Neural cell (in vitro differentiated cells): ENCODE measurements at regions not wholly inside any gene's neighbourhood (a gene's known extent, or its start where the extent isn't known, plus 50 kb on each side); places are given as distances from the start of the nearest gene placed in this dataset.

Experiments
- H2AFZ ChIP-seq: fragments of 200-600, 300-800 bp; sonication (generic), shearing (Covaris generic); 2 replicates; pipeline ENCODE4 v1.6.0; 2014; ENCODE audit warnings: low read depth, mild to moderate bottlenecking, antibody characterized with exemption, low read length, moderate library complexity
- H3F3A ChIP-seq: fragments of 200-600 bp; shearing (Covaris generic); 2 replicates; pipeline ENCODE4 v1.6.1; 2016; ENCODE audit warnings: mild to moderate bottlenecking, moderate library complexity, mixed read lengths, antibody characterized with exemption, low read length; ENCODE audit not compliant: insufficient read depth, poor library complexity, severe bottlenecking
- H3K27ac ChIP-seq: fragments of 200-600, 300-800 bp; sonication (generic), shearing (Covaris generic); 2 replicates; pipeline ENCODE4 v1.5.1; 2014; ENCODE audit warnings: mild to moderate bottlenecking, low read length, moderate library complexity
- H3K27me3 ChIP-seq: fragments of 300-800, 200-600 bp; sonication (generic), shearing (Covaris generic); 2 replicates; pipeline ENCODE4 v1.6.0; 2014; ENCODE audit warnings: mild to moderate bottlenecking, low read depth, low read length, moderate library complexity; ENCODE audit not compliant: insufficient read depth
- H3K36me3 ChIP-seq: fragments of 300-800, 200-600 bp; sonication (generic), shearing (Covaris generic); 2 replicates; pipeline ENCODE4 v1.5.1; 2014; ENCODE audit warnings: mild to moderate bottlenecking, antibody characterized with exemption, low read length, moderate library complexity; ENCODE audit not compliant: insufficient read depth
- H3K4me2 ChIP-seq: fragments of 300-800, 200-600 bp; sonication (generic), shearing (Covaris generic); 2 replicates; pipeline ENCODE4 v1.6.0; 2014; ENCODE audit warnings: mild to moderate bottlenecking, low read length
- H3K4me3 ChIP-seq: fragments of 300-800, 200-600 bp; sonication (generic), shearing (Covaris generic); 2 replicates; pipeline ENCODE4 v1.5.1; 2014; ENCODE audit warnings: mild to moderate bottlenecking, low read length, moderate library complexity
- H3K79me2 ChIP-seq: fragments of 200-600 bp; shearing (Covaris generic); replicated peaks from 2 replicates; pipeline ENCODE4 v1.6.0; 2014; ENCODE audit warnings: mild to moderate bottlenecking, low read length, moderate library complexity; ENCODE audit not compliant: insufficient read depth
- H3K9ac ChIP-seq: fragments of 300-800, 200-600 bp; sonication (generic), shearing (Covaris generic); 2 replicates; pipeline ENCODE4 v1.6.1; 2016; ENCODE audit warnings: mild to moderate bottlenecking, low read length, mixed read lengths
- H3K9me2 ChIP-seq: fragments of 200-600 bp; shearing (Covaris generic); 2 replicates; pipeline ENCODE4 v1.6.1; 2016; ENCODE audit warnings: mild to moderate bottlenecking, low read length, mixed read lengths; ENCODE audit not compliant: insufficient read depth
- H3K9me3 ChIP-seq: fragments of 200-600, 300-800 bp; sonication (generic), shearing (Covaris generic); 2 replicates; pipeline ENCODE4 v1.6.1; 2016; ENCODE audit warnings: mild to moderate bottlenecking, mixed run types, low read length, moderate library complexity, mixed read lengths
- H4K20me1 ChIP-seq: fragments of 200-600 bp; shearing (Covaris generic); 2 replicates; pipeline ENCODE4 v1.6.1; 2016; ENCODE audit warnings: mild to moderate bottlenecking, mixed run types; ENCODE audit not compliant: insufficient read depth
- CTCF ChIP-seq: fragments of 450-650 bp; IDR thresholded peaks from 2 replicates; pipeline ENCODE4 v1.5.1; 2014; ENCODE audit warnings: antibody characterized with exemption, mild to moderate bottlenecking, moderate library complexity; ENCODE audit not compliant: poor library complexity, severe bottlenecking
- EP300 ChIP-seq: fragments of 450-650 bp; conservative IDR thresholded peaks from 2 replicates; pipeline ENCODE4 v1.6.1; 2014; ENCODE audit warnings: antibody characterized with exemption, mild to moderate bottlenecking, moderate library complexity; ENCODE audit not compliant: poor library complexity, severe bottlenecking
- EZH2 ChIP-seq: fragments of 200-600, 300-800 bp; shearing (Covaris generic), sonication (generic); IDR thresholded peaks from 2 replicates; pipeline ENCODE4 v1.6.1; 2014; ENCODE audit warnings: antibody characterized with exemption, low read length, borderline replicate concordance, mild to moderate bottlenecking; ENCODE audit not compliant: insufficient read depth, poor library complexity, severe bottlenecking
- MXI1 ChIP-seq: fragments of 450-650 bp; conservative IDR thresholded peaks from 2 replicates; pipeline ENCODE4 v1.6.1; 2014; ENCODE audit warnings: antibody characterized with exemption, mild to moderate bottlenecking; ENCODE audit not compliant: poor library complexity, severe bottlenecking
- POLR2AphosphoS5 ChIP-seq: IDR thresholded peaks from 2 replicates; pipeline ENCODE4 v1.6.1; 2012
- RAD21 ChIP-seq: fragments of 450-650 bp; conservative IDR thresholded peaks from 2 replicates; pipeline ENCODE4 v1.6.1; 2014; ENCODE audit warnings: antibody characterized with exemption, mild to moderate bottlenecking, moderate library complexity
- REST ChIP-seq: IDR thresholded peaks from 2 replicates; pipeline ENCODE4 v1.6.1; 2012; ENCODE audit warnings: borderline replicate concordance
- SMC3 ChIP-seq: fragments of 450-650 bp; conservative IDR thresholded peaks from 2 replicates; pipeline ENCODE4 v1.6.1; 2014; ENCODE audit warnings: antibody characterized with exemption, mild to moderate bottlenecking, moderate library complexity; ENCODE audit not compliant: poor library complexity
- TAF1 ChIP-seq: IDR thresholded peaks from 2 replicates; pipeline ENCODE4 v1.6.1; 2012; ENCODE audit warnings: low read depth

DNA sequence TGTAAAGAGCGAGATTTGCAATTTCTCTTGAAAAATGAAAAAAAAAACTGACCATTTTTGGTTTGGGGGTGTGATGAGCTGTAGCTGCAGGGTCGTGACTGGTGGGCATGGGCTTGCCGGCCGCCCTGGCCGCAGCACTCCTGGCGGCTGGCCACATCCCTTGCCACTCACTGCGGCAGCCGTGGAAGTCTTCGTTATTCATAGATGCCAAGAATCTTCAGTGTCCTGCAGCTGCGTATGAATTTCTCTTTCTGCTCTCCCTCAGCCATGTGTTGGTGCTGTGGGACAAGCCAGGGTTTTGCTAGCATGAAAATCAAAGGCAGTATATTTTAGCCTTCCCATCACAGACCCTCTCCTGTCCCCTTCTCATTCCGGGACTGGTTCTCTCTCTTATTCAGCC lies 151.7 kb upstream of the TSHZ3 start:
- Histone ChIP-seq H3F3A (no peaks in the 10 kb centered on the region), H3K9ac (no peak overlapping the region), H3K9me2 (no peaks in the 10 kb centered on the region), H3K4me2 (no peak overlapping the region), H3K79me2 (no peaks in the 10 kb centered on the region), H3K27ac (no peak overlapping the region), H3K36me3 (no peaks in the 10 kb centered on the region), H3K9me3 (no peaks in the 10 kb centered on the region), H3K4me3 (no peak overlapping the region), H2AFZ (no peak overlapping the region), H4K20me1 (no peaks in the 10 kb centered on the region), H3K27me3 (no peaks in the 10 kb centered on the region)
- no peak for TF ChIP-seq EZH2
- no peak for TF ChIP-seq MXI1
- TF ChIP-seq SMC3 = no peak
- TF ChIP-seq TAF1 = no peak
- no peak for TF ChIP-seq EP300
- no peak for TF ChIP-seq REST
- TF ChIP-seq RAD21 = no peak
- no peak for TF ChIP-seq POLR2AphosphoS5
- TF ChIP-seq CTCF = no peak

DNA sequence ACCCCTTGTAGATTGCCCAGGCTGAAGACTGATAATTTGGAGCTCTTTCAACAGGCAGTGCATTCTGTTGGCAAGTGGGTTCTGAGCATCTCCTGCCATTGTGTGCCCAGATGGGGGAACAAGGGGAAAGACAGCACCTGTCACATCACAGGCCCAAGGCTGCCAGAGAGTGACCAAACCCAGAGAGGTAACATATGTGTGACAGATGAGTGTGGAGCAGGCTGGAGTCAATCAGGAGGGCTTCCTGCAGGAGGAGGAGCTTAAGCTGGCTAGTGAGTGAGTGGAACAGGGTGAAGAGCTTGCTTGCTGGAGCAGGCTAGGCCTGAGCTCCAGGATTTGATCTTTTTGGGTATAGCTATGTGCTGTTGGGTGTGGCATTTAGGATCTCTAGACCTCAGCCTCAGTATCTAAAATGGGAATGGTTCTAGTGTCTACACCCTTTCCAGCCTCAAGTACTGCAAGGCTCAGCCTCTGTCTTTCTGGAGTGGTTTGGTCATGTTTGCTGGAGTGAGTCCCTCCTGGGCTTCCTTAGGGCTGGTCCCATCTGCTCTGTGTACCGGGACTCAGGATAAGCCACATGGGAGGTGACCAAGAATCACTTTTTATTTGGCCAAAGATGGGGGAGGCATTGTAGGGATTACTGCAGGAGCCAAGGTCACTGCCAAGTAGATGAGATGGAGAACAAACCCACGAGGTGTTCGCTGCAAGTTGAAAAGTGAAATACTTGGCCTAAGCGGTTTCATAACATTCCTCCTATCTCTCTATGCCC lies 152.4 kb upstream of the TSHZ3 start:
- H3K79me2 ChIP-seq = no peaks in the 10 kb centered on the region
- no peaks in the 10 kb centered on the region for H3F3A ChIP-seq

More for the DNA sequence above, 152.4 kb upstream of the TSHZ3 start:
- Histone ChIP-seq H3K36me3 (no peaks in the 10 kb centered on the region), H3K9me3 (no peaks in the 10 kb centered on the region), H3K27ac (no peak overlapping the region), H3K27me3 (no peaks in the 10 kb centered on the region), H3K9me2 (no peaks in the 10 kb centered on the region), H4K20me1 (no peaks in the 10 kb centered on the region), H2AFZ (no peak overlapping the region), H3K9ac (no peak overlapping the region), H3K4me2 (no peak overlapping the region), H3K4me3 (no peak overlapping the region)
- TF ChIP-seq MXI1 (no peak), SMC3 (no peak), TAF1 (no peak), CTCF (no peak), REST (no peak), POLR2AphosphoS5 (no peak)
